ENCODE measurements at regions not wholly inside any gene's neighbourhood (a gene's known extent, or its start where the extent isn't known, plus 50 kb on each side); places are given as distances from the start of the nearest gene placed in this dataset.

DNA sequence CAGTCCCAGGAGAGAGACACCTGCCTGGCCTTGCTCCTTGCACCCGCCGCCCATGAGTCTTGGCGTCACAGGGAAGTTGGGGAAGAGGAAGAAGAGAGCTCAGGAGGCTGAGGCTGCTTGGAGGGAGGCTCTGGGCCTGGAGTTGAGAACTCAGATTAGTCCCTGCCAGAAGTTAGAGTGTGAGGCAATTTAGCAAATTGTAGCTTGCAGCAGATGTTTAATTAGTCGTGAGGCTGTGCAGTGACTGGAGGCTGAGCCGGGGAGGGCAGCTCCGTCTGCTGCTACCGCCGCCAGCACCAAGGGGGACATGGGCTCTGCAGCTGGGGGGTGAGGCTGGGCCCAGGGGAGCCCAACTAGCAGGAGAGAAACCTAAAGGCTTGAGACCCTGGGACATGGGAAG is 738.3 kb upstream of the EEF2KMT start:
- 41% methylated on average over 7 of the region's 8 CpGs for WGBS (ENCODE audit: low lambda C conversion rate)
- no peaks in the 10 kb centered on the region for H3K9me3 ChIP-seq (ENCODE audit: low read length)
- BruUV-seq (replicated peaks) = no TSS peak

GRCh38 chr16:5826332-5826731 is 728.7 kb upstream of the EEF2KMT start:
- no peak for FAIRE-seq
- Histone ChIP-seq H3K9ac (ENCODE audit: insufficient read depth, low read depth, low read length) (no peak overlapping the region), H3K27ac (ENCODE audit: extremely low read length, insufficient read depth, low read length) (no peak overlapping the region), H3K79me2 (ENCODE audit: insufficient read depth, low read length) (no peaks in the 10 kb centered on the region), H3K4me3 (replicated peaks in 1 of 3; ENCODE audit: insufficient read depth in 1 of 3, low read depth in 2 of 3, low read length in 3 of 3) (no peak overlapping the region), H3K4me1 (ENCODE audit: insufficient read depth, low read length) (no peaks in the 10 kb centered on the region), H3K36me3 (replicated peaks in 1 of 2; ENCODE audit: control insufficient read depth in 1 of 2, insufficient read depth in 2 of 2, low read length in 2 of 2) (no peaks in the 10 kb centered on the region), H3K9me3 (ENCODE audit: low read length) (no peaks in the 10 kb centered on the region), H3K4me2 (ENCODE audit: low read depth, low read length) (no peak overlapping the region), H3K27me3 (ENCODE audit: control insufficient read depth in 1 of 2, insufficient read depth in 2 of 2, low read length in 2 of 2) (no peaks in the 10 kb centered on the region), H4K20me1 (ENCODE audit: insufficient read depth, low read length) (no peaks in the 10 kb centered on the region), H2AFZ (ENCODE audit: low read length) (no peak overlapping the region)
- no peak for TF ChIP-seq ZNF263 (CRISPR knock-in tag; IDR thresholded peaks at IDR 0.05)
- no peak for TF ChIP-seq PREB (CRISPR knock-in tag; IDR thresholded peaks at IDR 0.05)
- TF ChIP-seq U2AF2 (IDR thresholded peaks at IDR 0.05; ENCODE audit: low read depth, low read length) = no peak
- no peak for TF ChIP-seq ZFP62 (CRISPR knock-in tag; IDR thresholded peaks at IDR 0.05)
- no peak for TF ChIP-seq SRF (IDR thresholded peaks at IDR 0.05; ENCODE audit: low read depth, low read length)
- TF ChIP-seq MZF1 (CRISPR knock-in tag; IDR thresholded peaks at IDR 0.05; ENCODE audit: borderline replicate concordance) = no peak
- no peak for TF ChIP-seq NFE2L2 (IDR thresholded peaks at IDR 0.05; ENCODE audit: low read length)
- TF ChIP-seq KDM2A (CRISPR knock-in tag; IDR thresholded peaks at IDR 0.05; ENCODE audit: borderline replicate concordance, low read depth) = no peak
- no peak for TF ChIP-seq RAD51 (IDR thresholded peaks at IDR 0.05; ENCODE audit: borderline replicate concordance)
- TF ChIP-seq SMARCC2 (IDR thresholded peaks at IDR 0.05) = no peak
- no peak for TF ChIP-seq MIER2 (CRISPR knock-in tag; IDR thresholded peaks at IDR 0.05)
- no peak for TF ChIP-seq THYN1 (CRISPR knock-in tag; IDR thresholded peaks at IDR 0.05; ENCODE audit: borderline replicate concordance, low read depth)
- no peak for TF ChIP-seq U2AF1 (optimal IDR thresholded peaks at IDR 0.05; ENCODE audit: low read depth, low read length)
- TF ChIP-seq, protein P1, sequence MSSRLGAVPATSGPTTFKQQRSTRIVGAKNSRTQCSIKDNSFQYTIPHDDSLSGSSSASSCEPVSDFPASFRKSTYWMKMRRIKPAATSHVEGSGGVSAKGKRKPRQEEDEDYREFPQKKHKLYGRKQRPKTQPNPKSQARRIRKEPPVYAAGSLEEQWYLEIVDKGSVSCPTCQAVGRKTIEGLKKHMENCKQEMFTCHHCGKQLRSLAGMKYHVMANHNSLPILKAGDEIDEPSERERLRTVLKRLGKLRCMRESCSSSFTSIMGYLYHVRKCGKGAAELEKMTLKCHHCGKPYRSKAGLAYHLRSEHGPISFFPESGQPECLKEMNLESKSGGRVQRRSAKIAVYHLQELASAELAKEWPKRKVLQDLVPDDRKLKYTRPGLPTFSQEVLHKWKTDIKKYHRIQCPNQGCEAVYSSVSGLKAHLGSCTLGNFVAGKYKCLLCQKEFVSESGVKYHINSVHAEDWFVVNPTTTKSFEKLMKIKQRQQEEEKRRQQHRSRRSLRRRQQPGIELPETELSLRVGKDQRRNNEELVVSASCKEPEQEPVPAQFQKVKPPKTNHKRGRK (CRISPR knock-in tag; IDR thresholded peaks at IDR 0.05) = no peak
- no peak for TF ChIP-seq EP300 (IDR thresholded peaks at IDR 0.05; ENCODE audit: low read depth in 2 of 2, low read length in 2 of 2)
- no peak for TF ChIP-seq EP300 (CRISPR knock-in tag; IDR thresholded peaks at IDR 0.05; ENCODE audit: borderline replicate concordance)
- no peak for TF ChIP-seq ZZZ3 (CRISPR knock-in tag; IDR thresholded peaks at IDR 0.05; ENCODE audit: borderline replicate concordance)
- no peak for TF ChIP-seq ZNF292 (CRISPR knock-in tag; IDR thresholded peaks at IDR 0.05; ENCODE audit: borderline replicate concordance, low read depth)
- no peak for TF ChIP-seq BHLHE40 (IDR thresholded peaks at IDR 0.05; ENCODE audit: low read length)
- no peak for ATAC-seq
- 0% methylated on average over 1 of the region's 1 CpG for WGBS (ENCODE audit: low lambda C conversion rate)
- POLR2A ChIA-PET = no interaction called here
- DNase-seq (ENCODE audit: low spot score) = no peak
- BruUV-seq (replicated peaks) = no TSS peak
- CTCF ChIA-PET (ENCODE audit: low intra/inter-chr PET ratio, low total read pairs) = no interaction called here
- intact Hi-C loops (cut with micrococcal nuclease; ENCODE audit: unreplicated experiment) (no loop called here), in situ Hi-C loops (cut with HindIII; ENCODE audit: extremely low pct_ligation_motif_present, low pct_unique_long_range_greater_than_20kb) (no loop called here)

More for the DNA sequence above, 738.3 kb upstream of the EEF2KMT start:
- Histone ChIP-seq H3K79me2 (ENCODE audit: insufficient read depth, low read length) (no peaks in the 10 kb centered on the region), H3K27ac (ENCODE audit: extremely low read length, insufficient read depth, low read length) (no peak overlapping the region), H3K4me3 (replicated peaks in 1 of 3; ENCODE audit: insufficient read depth in 1 of 3, low read depth in 2 of 3, low read length in 3 of 3) (no peak overlapping the region), H3K27me3 (ENCODE audit: control insufficient read depth in 1 of 2, insufficient read depth in 2 of 2, low read length in 2 of 2) (no peaks in the 10 kb centered on the region), H3K9ac (ENCODE audit: insufficient read depth, low read depth, low read length) (no peak overlapping the region), H2AFZ (ENCODE audit: low read length) (no peak overlapping the region), H3K36me3 (replicated peaks in 1 of 2; ENCODE audit: control insufficient read depth in 1 of 2, insufficient read depth in 2 of 2, low read length in 2 of 2) (no peaks in the 10 kb centered on the region), H4K20me1 (ENCODE audit: insufficient read depth, low read length) (no peaks in the 10 kb centered on the region), H3K4me2 (ENCODE audit: low read depth, low read length) (no peak overlapping the region), H3K4me1 (ENCODE audit: insufficient read depth, low read length) (no peaks in the 10 kb centered on the region)
- TF ChIP-seq PLRG1 (conservative IDR thresholded peaks at IDR 0.05) = no peak
- ATAC-seq (no peak), DNase-seq (ENCODE audit: low spot score) (no peak), FAIRE-seq (no peak)
- in situ Hi-C loops (cut with HindIII; ENCODE audit: extremely low pct_ligation_motif_present, low pct_unique_long_range_greater_than_20kb) = no loop called here
- intact Hi-C loops (cut with micrococcal nuclease; ENCODE audit: unreplicated experiment) = no loop called here
- ChIA-PET POLR2A (no interaction called here), CTCF (ENCODE audit: low intra/inter-chr PET ratio, low total read pairs) (no interaction called here)

Data from HepG2 (cell line).